ENCODE measurements at regions not wholly inside any gene's neighbourhood (a gene's known extent, or its start where the extent isn't known, plus 50 kb on each side); places are given as distances from the start of the nearest gene placed in this dataset.

GRCh38 chr5:143573568-143574170 is 170.2 kb upstream of the NR3C1 start:
- TF ChIP-seq POLR2AphosphoS5 (IDR thresholded peaks at IDR 0.05; ENCODE audit: insufficient read depth in 1 of 2, low read depth in 1 of 2) = no peak
- TF ChIP-seq CTCF (IDR thresholded peaks at IDR 0.05) = no peak
